Thyroid gland (tissue), 4 donors: ENCODE measurements at regions not wholly inside any gene's neighbourhood (a gene's known extent, or its start where the extent isn't known, plus 50 kb on each side); places are given as distances from the start of the nearest gene placed in this dataset.

ENCODE experiments used
- CTCF ChIP-seq, 6 experiments: fragments of 200-600 bp in 3 of 6; fragments of 450-650 bp in 3 of 6; sonication (generic) in 3 of 6; IDR thresholded peaks; one replicate each; pipeline ENCODE4 v1.5.1; 2016 to 2019; ENCODE audit warnings: antibody characterized with exemption in 6 of 6, mild to moderate bottlenecking in 2 of 6, inconsistent platforms in 1 of 6, moderate library complexity in 1 of 6
- POLR2A ChIP-seq, 2 donors: fragments of 450-650 bp; IDR thresholded peaks; one replicate each; pipeline ENCODE4 v1.6.1; 2017; ENCODE audit warnings: antibody characterized with exemption in 2 of 2, mild to moderate bottlenecking in 2 of 2, moderate library complexity in 1 of 2

- no peak for TF ChIP-seq CTCF (IDR thresholded peaks at IDR 0.05)
- TF ChIP-seq POLR2A (IDR thresholded peaks at IDR 0.05): no peak
Observed at GRCh38 chr10:124157271-124157681, 63.9 kb upstream of the CHST15 start.
